GM21737 (cell line): ENCODE measurements at regions not wholly inside any gene's neighbourhood (a gene's known extent, or its start where the extent isn't known, plus 50 kb on each side); places are given as distances from the start of the nearest gene placed in this dataset.
"Not testable (repeated sequence)": the region's sequence is repeated elsewhere in the genome, so short reads cannot be mapped to it uniquely, and the experiment has no call there.

Experiments
- ATAC-seq: cut with Tn5 transposase; IDR thresholded peaks from one replicate; pipeline ENCODE4 v1.9.1; 2021; ENCODE audit warnings: mild to moderate bottlenecking, moderate library complexity; ENCODE audit not compliant: unreplicated experiment

DNA sequence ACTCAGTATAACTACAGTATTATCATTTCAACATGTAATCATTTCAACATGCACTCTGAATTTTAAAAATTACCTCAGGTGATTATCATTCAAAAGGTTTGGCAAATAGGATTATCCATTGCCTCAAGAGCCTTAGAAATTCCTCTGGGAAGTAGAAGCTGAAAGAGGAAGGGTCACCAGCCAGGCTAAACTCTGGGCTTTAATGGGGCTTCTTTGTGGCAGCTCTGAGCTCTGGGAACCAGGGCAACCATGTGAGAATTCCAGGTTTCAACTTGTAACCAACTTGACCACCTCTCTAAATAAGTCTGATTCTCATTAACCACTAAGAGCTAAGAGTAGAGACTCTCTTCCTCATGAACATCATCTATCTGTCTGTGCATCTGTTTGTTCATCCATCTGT is 117.2 kb upstream of the MED14 start:
- ATAC-seq, result no peak

- ATAC-seq, result no peak
Observed at GRCh38 chrX:40853004-40853815, 117.9 kb upstream of the MED14 start.

GRCh38 chrX:40853816-40854123 is 118.4 kb upstream of the MED14 start:
- no peak for ATAC-seq

- no peak for ATAC-seq
Observed at GRCh38 chrX:40854242-40854641, 118.9 kb upstream of the MED14 start.

- no peak for ATAC-seq
Observed at GRCh38 chrX:40855411-40855810, 120.1 kb upstream of the MED14 start.

DNA sequence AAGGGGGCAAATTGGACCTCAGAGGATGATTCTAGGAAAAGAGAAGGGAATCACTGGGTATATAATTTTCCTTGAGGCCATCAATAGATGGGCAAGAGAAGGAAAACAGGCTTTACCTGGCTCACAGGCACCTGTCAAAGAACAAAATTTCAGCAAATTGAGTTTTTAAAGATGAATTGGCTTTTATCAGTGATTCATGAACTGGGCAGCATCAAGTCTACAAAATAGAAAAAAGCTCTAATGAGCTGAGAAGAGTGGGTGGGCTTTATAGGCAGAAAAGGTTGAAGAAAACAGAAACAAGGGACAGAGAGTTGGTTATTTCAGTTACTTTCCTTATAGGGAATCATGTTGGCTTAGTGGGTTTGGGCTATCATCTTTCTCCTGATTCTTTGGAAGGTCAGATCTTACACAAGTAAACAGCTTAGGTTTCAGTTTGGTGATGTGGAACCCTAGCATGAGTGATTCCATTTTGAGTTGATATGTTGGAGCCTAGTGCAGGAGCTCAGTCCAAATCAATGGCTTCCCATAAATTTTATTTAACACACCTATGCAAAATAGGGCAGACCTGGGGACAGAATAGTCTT is 120.7 kb upstream of the MED14 start:
- ATAC-seq, result no peak

DNA sequence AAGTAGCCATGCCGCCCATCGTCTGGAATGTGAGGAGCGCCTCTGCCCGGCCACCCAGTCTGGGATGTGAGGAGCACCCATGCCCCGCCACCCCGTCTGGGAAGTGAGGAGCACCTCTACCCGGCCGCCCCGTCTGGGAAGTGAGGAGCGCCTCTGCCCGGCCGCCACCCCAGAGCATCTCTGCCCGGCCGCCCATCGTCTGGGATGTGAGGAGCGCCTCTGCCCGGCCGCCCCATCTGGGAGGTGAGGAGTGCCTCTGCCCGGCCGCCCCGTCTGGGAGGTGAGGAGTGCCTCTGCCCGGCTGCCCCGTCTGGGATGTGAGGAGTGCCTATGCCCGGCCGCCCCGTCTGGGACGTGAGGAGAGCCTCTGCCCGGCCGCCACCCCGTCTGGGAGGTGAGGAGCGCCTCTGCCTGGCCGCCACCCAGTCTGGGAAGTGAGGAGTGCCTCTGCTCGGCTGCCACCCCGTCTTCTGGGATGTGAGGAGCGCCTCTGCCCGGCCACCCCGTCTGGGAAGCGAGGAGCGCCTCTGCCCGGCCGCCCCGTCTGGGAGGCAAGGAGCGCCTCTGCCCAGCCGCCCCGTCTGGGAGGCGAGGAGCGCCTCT is 126.7 kb upstream of the MED14 start:
- not testable (repeated sequence) for ATAC-seq

- not testable (repeated sequence) for ATAC-seq
Observed at GRCh38 chrX:40863260-40863659, 127.9 kb upstream of the MED14 start.

- no peak for ATAC-seq
Observed at GRCh38 chrX:40863671-40864070, 128.3 kb upstream of the MED14 start.

GRCh38 chrX:40864972-40865371 is 129.6 kb upstream of the MED14 start:
- no peak for ATAC-seq

GRCh38 chrX:40866893-40867292 is 131.6 kb upstream of the MED14 start:
- ATAC-seq, result no peak

DNA sequence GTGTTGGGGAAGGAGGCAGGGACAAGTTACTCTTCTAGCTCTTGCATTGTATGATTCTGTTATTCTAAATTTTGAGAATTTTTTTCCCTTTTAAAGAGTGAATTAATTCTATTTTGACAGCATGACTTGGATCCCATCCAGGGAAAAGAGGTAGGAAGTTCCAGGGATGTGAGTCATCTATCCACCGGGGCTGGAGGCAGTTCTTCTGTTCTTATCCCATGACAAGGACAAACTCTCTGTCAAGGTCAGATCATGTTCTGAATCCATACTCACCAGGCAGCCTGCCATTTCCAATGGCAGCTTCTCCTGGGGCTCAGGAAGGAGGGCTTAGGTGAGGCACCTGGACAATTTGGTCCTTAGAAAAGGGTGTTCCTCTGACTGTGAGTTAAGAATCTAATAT is 132.0 kb upstream of the MED14 start:
- ATAC-seq, result no peak

DNA sequence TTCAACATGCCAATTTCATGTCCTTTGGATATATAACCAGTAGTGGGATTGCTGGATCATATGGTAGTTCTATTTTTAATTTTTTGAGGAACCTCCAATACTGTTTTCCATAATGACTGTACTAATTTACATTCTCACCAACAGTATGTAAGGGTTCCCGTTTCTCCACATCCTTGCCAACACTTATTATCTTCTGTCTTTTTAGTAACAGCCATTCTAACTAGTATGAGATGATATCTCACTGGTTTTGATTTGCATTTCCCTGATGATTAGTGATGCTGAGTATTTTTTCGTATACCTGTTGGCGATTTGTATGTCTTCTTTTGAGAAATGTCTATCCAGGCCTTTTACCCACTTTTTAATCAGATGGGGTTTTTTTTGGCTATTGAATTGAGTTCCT is 133.5 kb upstream of the MED14 start:
- ATAC-seq, result no peak

GRCh38 chrX:40870982-40871381 is 135.6 kb upstream of the MED14 start:
- not testable (repeated sequence) for ATAC-seq

DNA sequence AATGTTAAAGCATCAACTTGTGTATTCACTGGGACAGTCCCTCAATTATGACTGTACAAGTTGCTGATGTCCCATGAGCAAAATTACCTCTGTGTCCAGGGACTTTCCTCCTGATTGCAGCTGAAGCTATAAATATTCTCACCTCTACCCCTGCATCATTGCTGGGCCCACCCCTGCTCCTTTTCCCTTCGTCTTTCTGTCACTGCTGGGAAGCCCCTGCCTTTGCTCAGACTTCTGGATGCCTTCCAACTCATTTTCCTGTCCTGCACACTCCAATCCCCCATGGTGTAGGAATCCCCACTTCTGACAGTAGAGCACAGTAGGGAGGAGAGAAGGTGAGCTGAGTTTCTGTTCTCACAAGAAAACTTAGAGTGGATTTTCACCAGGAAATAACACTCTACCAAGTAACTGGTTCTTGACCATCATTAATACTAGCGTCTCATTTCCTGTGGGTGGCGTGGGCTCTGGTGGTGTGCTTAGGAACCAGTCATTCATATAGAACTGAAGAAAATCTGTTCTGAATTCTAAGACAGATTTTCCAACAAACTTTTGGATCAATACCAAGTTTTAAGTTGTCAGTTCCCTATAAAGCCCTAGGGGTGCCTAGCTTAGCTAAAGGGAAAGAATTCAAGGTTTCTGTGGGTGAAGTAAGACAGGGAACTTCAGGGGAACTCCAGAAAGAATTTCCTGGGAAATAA is 136.2 kb upstream of the MED14 start:
- peak; percentile 71 for ATAC-seq

GRCh38 chrX:40872351-40872750 is 137.0 kb upstream of the MED14 start:
- no peak for ATAC-seq

DNA sequence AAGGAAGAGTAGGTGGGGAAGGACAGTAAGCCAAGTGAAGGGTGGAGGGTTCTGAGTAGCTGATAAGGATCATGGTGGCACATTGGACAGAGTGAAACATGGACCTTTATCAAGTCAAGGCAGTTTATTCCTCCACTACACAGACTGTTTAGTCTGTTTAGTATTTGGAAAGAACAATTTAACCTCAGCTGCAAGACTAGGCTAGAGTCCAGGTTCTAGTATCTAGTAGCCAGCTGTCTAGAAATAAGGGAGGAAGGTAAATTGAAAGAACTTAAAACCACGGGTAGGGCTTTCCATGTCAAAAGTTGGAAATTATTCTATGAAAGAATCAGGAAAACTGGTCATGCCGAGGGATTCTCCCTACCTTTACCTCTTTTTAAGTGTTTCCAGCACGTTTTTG is 140.1 kb upstream of the MED14 start:
- ATAC-seq, result no peak

- ATAC-seq, result no peak
Observed at GRCh38 chrX:40877887-40878286, 142.5 kb upstream of the MED14 start.

DNA sequence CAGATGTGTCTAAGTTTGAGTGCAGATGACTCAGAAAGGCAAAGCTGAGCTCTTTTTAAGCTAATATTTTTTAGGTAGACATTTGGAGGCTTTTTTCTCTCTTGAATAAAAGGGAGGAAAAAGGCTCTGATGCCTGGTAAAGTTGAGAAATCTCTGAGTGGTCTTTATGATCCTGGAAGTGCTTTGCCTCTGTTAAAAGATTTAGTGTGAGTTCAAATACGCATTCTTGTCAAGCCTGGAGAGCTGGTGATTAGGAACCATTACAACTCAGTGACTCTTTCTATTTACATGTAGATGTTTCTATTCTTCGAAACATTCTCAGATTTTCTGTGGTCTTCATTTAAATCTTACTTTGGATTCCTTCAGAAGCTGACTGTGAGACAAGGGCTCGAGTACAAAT is 143.4 kb upstream of the MED14 start:
- no peak for ATAC-seq

- not testable (repeated sequence) for ATAC-seq
Observed at GRCh38 chrX:40879172-40879571, 143.8 kb upstream of the MED14 start.

GRCh38 chrX:40880712-40881111 is 145.4 kb upstream of the MED14 start:
- no peak for ATAC-seq
